Karpas-422 (cell line): ENCODE measurements at regions not wholly inside any gene's neighbourhood (a gene's known extent, or its start where the extent isn't known, plus 50 kb on each side); places are given as distances from the start of the nearest gene placed in this dataset.
"Not testable (repeated sequence)": the region's sequence is repeated elsewhere in the genome, so short reads cannot be mapped to it uniquely, and the experiment has no call there.

ENCODE experiments used
- DNase-seq: peaks from one replicate; pipeline ENCODE4 v3.0.0-alpha.2; 2015
- H2AFZ ChIP-seq: fragments of 200-600 bp; sonication (generic); 2 replicates; pipeline ENCODE4 v1.6.1; 2014; ENCODE audit warnings: antibody characterized with exemption, low read length, mixed read lengths
- H3K27ac ChIP-seq: fragments of 200-600 bp; sonication (generic); 2 replicates; pipeline ENCODE4 v1.5.1; 2014; ENCODE audit warnings: mild to moderate bottlenecking, low read length, moderate library complexity
- H3K27me3 ChIP-seq: fragments of 200-600 bp; sonication (generic); 2 replicates; pipeline ENCODE4 v1.6.1; 2014; ENCODE audit warnings: low read length, mixed read lengths
- H3K36me3 ChIP-seq: fragments of 200-600 bp; sonication (generic); 2 replicates; pipeline ENCODE4 v1.6.1; 2014; ENCODE audit warnings: low read length, mixed read lengths; ENCODE audit not compliant: insufficient read depth
- H3K4me1 ChIP-seq: fragments of 200-600 bp; sonication (generic); 2 replicates; pipeline ENCODE4 v1.6.1; 2014; ENCODE audit warnings: mild to moderate bottlenecking, low read length, mixed read lengths
- H3K4me2 ChIP-seq: fragments of 200-600 bp; sonication (generic); 2 replicates; pipeline ENCODE4 v1.6.1; 2014; ENCODE audit warnings: low read length, low read depth, mild to moderate bottlenecking; ENCODE audit not compliant: poor library complexity, severe bottlenecking
- H3K4me3 ChIP-seq: fragments of 200-600 bp; sonication (generic); 2 replicates; pipeline ENCODE4 v1.5.1; 2014; ENCODE audit warnings: mild to moderate bottlenecking, antibody characterized with exemption, low read length, mixed read lengths
- H3K79me2 ChIP-seq: fragments of 200-600 bp; sonication (generic); 2 replicates; pipeline ENCODE4 v1.6.1; 2014; ENCODE audit warnings: mild to moderate bottlenecking, low read length, mixed read lengths
- H3K9ac ChIP-seq: fragments of 200-600 bp; sonication (generic); 2 replicates; pipeline ENCODE4 v1.6.0; 2014; ENCODE audit warnings: low read length
- H3K9me2 ChIP-seq: fragments of 200-600 bp; sonication (generic), shearing (Covaris generic); replicated peaks from 2 replicates; pipeline ENCODE4 v1.6.0; 2014; ENCODE audit warnings: mild to moderate bottlenecking, low read length, moderate library complexity; ENCODE audit not compliant: insufficient read depth
- H3K9me3 ChIP-seq: fragments of 300-700, 200-600 bp; sonication (generic); 2 replicates; pipeline ENCODE4 v1.6.1; 2014; ENCODE audit warnings: low read length, mixed read lengths
- H4K20me1 ChIP-seq: fragments of 200-600 bp; sonication (generic); 2 replicates; pipeline ENCODE4 v1.6.1; 2014; ENCODE audit warnings: mild to moderate bottlenecking, antibody characterized with exemption, low read length, low read depth; ENCODE audit not compliant: insufficient read depth

DNA sequence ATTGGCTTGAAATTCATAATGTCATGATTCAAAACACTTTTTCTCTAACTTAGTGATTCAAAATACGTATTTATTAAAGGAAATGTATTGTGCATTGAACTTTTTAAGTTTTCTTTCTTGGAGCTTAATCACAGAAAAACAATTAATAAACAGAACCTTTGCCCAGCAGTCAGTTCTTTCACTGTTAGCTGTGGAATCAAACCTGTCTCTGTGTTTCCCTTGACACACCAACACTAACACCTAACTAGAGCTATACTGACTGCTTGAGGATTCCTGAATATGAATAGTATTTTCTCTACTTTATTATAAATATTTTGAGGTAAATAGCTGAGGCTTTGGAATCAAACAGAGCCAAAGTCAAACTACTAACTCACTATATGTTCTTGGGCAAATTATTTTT, 296.4 kb downstream of the HIVEP2 start:
- H3K9ac ChIP-seq: no peak overlapping the region

DNA sequence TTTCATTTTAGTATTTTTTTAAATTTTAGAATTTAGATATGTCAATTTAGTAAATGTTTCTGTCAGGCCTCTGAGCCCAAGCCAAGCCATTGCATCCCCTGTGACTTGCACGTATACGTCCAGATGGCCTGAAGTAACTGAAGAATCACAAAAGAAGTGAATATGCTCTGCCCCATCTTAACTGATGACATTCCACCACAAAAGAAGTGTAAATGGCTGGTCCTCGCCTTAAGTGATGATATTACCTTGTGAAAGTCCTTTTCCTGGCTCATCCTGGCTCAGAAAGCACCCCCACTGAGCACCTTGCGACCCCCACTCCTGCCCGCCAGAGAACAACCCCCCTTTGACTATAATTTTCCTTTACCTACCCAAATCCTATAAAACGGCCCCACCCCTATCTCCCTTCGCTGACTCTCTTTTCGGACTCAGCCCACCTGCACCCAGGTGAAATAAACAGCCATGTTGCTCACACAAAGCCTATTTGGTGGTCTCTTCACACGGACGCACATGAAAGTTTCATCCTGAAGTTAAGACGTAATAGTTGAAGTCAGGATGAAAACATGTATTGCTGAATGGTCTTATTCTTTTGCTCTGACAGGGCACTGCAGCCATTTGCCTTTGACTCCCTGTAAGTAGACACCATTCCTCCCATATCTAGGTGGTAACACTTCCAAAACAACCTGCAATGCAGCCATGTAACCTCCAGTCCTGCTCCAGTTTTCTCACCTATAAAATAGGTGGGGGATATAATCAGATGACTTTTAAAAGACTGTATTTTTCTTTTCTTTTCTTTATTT, 295.3 kb downstream of the HIVEP2 start:
- not testable (repeated sequence) for H3K4me3 ChIP-seq

More for the DNA sequence above, 296.4 kb downstream of the HIVEP2 start:
- Histone ChIP-seq H3K27me3 (no peaks in the 10 kb centered on the region), H3K9me3 (no peaks in the 10 kb centered on the region), H4K20me1 (no peaks in the 10 kb centered on the region), H3K36me3 (no peaks in the 10 kb centered on the region), H3K4me1 (no peaks in the 10 kb centered on the region), H3K27ac (no peak overlapping the region), H2AFZ (no peak overlapping the region), H3K4me2 (no peak overlapping the region), H3K4me3 (no peak overlapping the region), H3K79me2 (no peaks in the 10 kb centered on the region), H3K9me2 (no peaks in the 10 kb centered on the region)
- no peak for DNase-seq

DNA sequence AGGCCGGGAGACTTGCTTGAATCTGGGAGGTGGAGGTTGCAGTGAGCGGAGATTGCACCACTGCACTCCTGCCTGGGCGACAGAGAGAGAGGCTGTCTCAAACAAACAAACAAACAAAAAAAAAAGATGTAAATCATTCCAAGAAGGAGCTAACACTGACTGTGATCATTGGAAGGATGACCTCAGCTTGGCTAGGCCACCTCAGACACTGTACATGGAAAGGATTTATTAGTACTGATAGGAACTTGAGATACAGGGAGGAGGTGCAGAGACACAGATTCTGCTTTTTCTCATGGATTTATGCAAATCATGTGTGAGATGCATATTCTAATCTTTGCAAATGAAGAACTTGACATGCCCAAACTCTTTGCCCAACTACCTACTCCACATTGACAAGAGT, 293.6 kb downstream of the HIVEP2 start:
- no peaks in the 10 kb centered on the region for H4K20me1 ChIP-seq
- H3K27me3 ChIP-seq: no peaks in the 10 kb centered on the region
- H3K4me1 ChIP-seq: no peaks in the 10 kb centered on the region
- H3K79me2 ChIP-seq: no peaks in the 10 kb centered on the region
- no peak overlapping the region for H2AFZ ChIP-seq
- no peak for DNase-seq
- H3K4me2 ChIP-seq: no peak overlapping the region
- no peaks in the 10 kb centered on the region for H3K9me2 ChIP-seq
- no peak overlapping the region for H3K27ac ChIP-seq
- no peaks in the 10 kb centered on the region for H3K9me3 ChIP-seq
- H3K36me3 ChIP-seq: no peaks in the 10 kb centered on the region
- H3K9ac ChIP-seq: no peak overlapping the region
- no peak overlapping the region for H3K4me3 ChIP-seq

More for the DNA sequence above, 295.3 kb downstream of the HIVEP2 start:
- not testable (repeated sequence) for DNase-seq, H3K27me3 ChIP-seq, H3K79me2 ChIP-seq, H3K9me2 ChIP-seq, H2AFZ ChIP-seq, H3K27ac ChIP-seq, H3K9me3 ChIP-seq, H3K9ac ChIP-seq, H4K20me1 ChIP-seq, H3K36me3 ChIP-seq, H3K4me1 ChIP-seq, H3K4me2 ChIP-seq

DNA sequence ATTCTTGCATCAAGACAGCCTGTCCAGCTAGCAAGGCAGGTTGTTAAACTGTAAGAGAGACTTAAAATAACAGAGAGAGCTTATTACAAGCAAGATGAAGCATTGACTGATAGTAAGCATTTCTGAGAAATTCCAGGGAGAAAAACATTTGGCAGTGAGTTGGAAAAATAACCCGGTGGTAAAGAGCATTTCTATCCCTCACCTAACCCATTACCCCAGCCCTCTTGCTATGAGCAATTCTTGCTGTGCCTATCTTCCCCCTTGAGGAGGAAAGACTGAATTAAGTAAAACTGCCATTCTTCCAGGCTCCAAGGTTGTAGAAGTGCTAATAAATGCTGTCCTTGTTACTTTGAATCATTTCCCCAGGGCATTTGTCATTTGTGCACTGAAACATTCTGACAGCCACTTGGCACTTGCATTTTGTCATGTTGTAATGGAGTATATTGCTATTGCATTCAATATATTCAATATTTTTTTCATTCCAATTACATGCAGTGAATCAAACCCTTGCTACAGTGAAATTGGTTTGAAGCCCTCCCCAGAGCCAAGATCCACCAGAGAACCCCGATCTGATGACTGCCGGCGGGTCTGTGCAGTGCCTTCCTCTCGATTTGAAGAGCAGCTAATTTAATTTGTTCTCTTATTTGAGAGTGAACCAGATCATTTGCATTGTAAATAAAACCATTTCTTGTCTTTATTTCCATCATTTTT, 291.1 kb downstream of the HIVEP2 start:
- no peaks in the 10 kb centered on the region for H3K4me1 ChIP-seq
- no peaks in the 10 kb centered on the region for H3K27me3 ChIP-seq
- H3K4me2 ChIP-seq: no peak overlapping the region
- H3K9ac ChIP-seq: no peak overlapping the region
- no peaks in the 10 kb centered on the region for H3K9me2 ChIP-seq
- no peak overlapping the region for H3K27ac ChIP-seq
- no peaks in the 10 kb centered on the region for H3K9me3 ChIP-seq
- H4K20me1 ChIP-seq: no peaks in the 10 kb centered on the region
- H3K79me2 ChIP-seq: no peaks in the 10 kb centered on the region
- H3K36me3 ChIP-seq: no peaks in the 10 kb centered on the region
- no peak for DNase-seq
- H3K4me3 ChIP-seq: no peak overlapping the region
- no peak overlapping the region for H2AFZ ChIP-seq

DNA sequence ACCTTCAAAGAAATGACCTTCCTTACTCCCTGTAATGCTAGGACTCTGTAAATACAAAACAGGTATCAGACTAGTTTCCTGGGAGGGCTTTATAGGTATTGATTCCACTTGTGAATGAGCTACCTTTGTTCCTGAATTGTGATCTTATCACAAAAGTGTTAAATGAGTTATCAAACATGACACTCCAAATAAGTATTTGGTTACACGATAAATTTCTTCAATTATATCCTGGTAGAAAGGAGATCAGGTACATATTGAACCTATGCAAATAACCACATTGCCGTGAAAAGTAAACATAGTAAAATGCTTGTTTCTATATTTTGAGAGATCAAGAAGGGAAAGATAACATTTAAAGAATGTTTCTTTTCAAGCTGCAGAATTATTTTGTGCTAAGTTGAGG, 285.3 kb downstream of the HIVEP2 start:
- H3K27me3 ChIP-seq: no peaks in the 10 kb centered on the region
- no peak overlapping the region for H3K9ac ChIP-seq
- H3K4me3 ChIP-seq: no peak overlapping the region
- no peak overlapping the region for H3K27ac ChIP-seq
- no peaks in the 10 kb centered on the region for H4K20me1 ChIP-seq
- H3K9me3 ChIP-seq: no peaks in the 10 kb centered on the region
- H3K4me1 ChIP-seq: no peaks in the 10 kb centered on the region
- DNase-seq: no peak
- H3K79me2 ChIP-seq: no peaks in the 10 kb centered on the region
- no peak overlapping the region for H2AFZ ChIP-seq
- no peaks in the 10 kb centered on the region for H3K9me2 ChIP-seq
- no peak overlapping the region for H3K4me2 ChIP-seq
- no peaks in the 10 kb centered on the region for H3K36me3 ChIP-seq

DNA sequence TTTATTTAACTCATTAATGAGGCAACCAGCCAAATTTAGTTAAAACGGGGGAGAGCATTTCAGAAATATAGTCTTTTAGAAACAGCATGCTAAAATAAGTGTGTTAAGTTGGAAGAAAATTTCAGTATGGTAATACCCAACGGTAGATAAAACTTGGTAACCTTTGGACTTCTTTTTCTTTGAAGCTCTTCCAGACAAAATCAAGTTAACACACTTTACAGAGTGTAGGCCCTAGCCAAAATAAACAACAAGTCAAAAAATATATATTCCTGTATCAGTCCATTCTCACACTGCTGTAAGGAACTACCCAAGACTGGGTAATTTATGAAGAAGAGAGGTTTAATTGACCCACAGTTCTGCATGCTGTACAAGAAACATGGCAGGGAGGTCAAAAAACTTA, 279.6 kb downstream of the HIVEP2 start:
- Histone ChIP-seq H3K27me3 (no peaks in the 10 kb centered on the region), H3K27ac (no peak overlapping the region), H3K9ac (no peak overlapping the region), H3K9me2 (no peaks in the 10 kb centered on the region), H2AFZ (no peak overlapping the region), H4K20me1 (no peaks in the 10 kb centered on the region), H3K4me2 (no peak overlapping the region), H3K9me3 (no peaks in the 10 kb centered on the region), H3K4me1 (no peaks in the 10 kb centered on the region), H3K79me2 (no peaks in the 10 kb centered on the region), H3K36me3 (no peaks in the 10 kb centered on the region), H3K4me3 (no peak overlapping the region)
- DNase-seq: no peak

DNA sequence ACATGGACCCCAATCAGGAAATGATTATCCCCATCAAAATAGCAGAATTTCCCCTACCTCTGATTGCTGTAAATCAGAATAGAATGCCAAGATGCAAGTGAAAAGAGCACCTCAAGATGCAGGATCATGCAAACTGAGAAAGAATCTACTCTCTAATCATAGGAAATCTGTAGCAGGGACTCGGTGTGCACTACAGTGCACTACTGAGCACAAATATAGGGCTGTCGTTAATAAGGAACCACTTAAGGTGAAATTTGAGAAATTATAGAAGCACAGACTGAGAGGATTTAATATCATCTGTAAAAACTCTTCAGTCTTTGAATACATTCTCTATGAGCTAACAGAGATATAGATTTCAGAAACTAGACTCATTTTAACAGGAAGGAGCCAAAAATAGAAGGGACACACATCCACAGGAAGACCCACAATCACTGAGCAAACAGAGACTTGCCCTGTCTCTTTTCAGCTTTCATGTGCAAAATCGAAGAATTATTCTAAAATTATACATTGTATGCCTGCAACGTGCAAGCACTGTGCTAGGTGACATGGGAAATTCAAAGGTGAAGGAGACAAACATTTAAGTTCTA, 278.3 kb downstream of the HIVEP2 start:
- Histone ChIP-seq H3K79me2 (no peaks in the 10 kb centered on the region), H3K27ac (no peak overlapping the region), H3K9ac (no peak overlapping the region), H3K9me2 (no peaks in the 10 kb centered on the region), H3K36me3 (no peaks in the 10 kb centered on the region), H4K20me1 (no peaks in the 10 kb centered on the region), H3K27me3 (no peaks in the 10 kb centered on the region), H2AFZ (no peak overlapping the region), H3K4me3 (no peak overlapping the region), H3K4me2 (no peak overlapping the region), H3K4me1 (no peaks in the 10 kb centered on the region), H3K9me3 (no peaks in the 10 kb centered on the region)
- DNase-seq: no peak

DNA sequence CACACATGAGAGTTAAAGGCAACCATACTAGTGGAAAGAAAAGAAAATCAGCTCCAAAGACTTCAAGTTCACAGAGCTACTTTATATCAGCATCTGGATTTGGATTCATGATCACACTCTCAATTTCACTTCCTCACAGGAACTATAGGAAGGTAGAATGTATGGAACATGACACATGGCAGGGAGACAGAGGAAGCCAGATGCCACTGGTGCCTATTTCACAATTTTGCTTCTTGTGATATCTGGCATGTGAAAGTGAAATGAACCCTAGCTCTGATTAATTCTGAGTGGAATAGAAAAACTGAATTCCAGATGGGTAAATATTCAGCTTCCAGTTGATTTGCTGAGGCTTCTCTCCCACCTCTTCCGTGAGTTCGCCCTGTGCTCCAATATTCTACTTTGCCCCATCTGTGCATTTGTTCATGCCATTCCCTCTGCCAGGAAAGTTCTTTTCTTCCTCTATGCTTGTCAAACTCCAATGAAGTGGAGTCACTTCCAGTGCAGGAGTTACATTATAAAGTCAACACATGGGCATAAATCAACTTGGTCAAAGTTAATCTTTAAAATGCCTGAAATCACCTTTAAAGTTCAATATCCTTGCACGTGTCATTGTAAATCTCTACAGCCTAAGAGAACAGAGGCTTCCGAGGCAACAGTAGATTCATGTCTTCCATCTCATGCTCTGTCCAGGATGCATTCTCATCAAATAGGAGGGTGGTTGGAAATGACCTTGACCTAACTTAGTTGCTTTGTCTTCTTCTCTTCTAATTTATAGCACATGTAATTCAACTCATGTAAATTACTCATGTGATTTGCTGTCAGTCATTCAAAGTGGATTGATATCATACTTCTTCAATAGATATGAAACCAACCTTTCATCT, 275.3 kb downstream of the HIVEP2 start:
- Histone ChIP-seq H3K27ac (no peak overlapping the region), H3K4me2 (no peak overlapping the region), H2AFZ (no peak overlapping the region), H3K4me1 (no peaks in the 10 kb centered on the region), H3K9me2 (no peaks in the 10 kb centered on the region), H3K9me3 (no peaks in the 10 kb centered on the region), H4K20me1 (no peaks in the 10 kb centered on the region), H3K4me3 (no peak overlapping the region), H3K9ac (no peak overlapping the region), H3K36me3 (no peaks in the 10 kb centered on the region), H3K79me2 (no peaks in the 10 kb centered on the region), H3K27me3 (no peaks in the 10 kb centered on the region)
- DNase-seq: no peak
